KBM-7 (cell line): ENCODE measurements at regions not wholly inside any gene's neighbourhood (a gene's known extent, or its start where the extent isn't known, plus 50 kb on each side); places are given as distances from the start of the nearest gene placed in this dataset.

Source experiments
- DNase-seq: peaks from one replicate; pipeline ENCODE4 v3.0.0-alpha.2; 2015
- in situ Hi-C: fragments of 300-500 bp; cut with MboI; formaldehyde crosslinking; loops from 2 replicates; pipeline ENCODE4 v1.14.3; 2020; ENCODE audit warnings: low sequenced_read_pairs, low pct_unique_long_range_greater_than_20kb, mixed read lengths

GRCh38 chr14:104522926-104523545 is 56.5 kb upstream of the C14orf180 start:
- in situ Hi-C loops, result no loop called here
- no peak for DNase-seq

GRCh38 chr14:104523546-104523935 is 56.0 kb upstream of the C14orf180 start:
- DNase-seq, result no peak
- in situ Hi-C loops, result no loop called here

- in situ Hi-C loops, result no loop called here
- no peak for DNase-seq
Observed at GRCh38 chr14:104524726-104525125, 54.8 kb upstream of the C14orf180 start.

DNA sequence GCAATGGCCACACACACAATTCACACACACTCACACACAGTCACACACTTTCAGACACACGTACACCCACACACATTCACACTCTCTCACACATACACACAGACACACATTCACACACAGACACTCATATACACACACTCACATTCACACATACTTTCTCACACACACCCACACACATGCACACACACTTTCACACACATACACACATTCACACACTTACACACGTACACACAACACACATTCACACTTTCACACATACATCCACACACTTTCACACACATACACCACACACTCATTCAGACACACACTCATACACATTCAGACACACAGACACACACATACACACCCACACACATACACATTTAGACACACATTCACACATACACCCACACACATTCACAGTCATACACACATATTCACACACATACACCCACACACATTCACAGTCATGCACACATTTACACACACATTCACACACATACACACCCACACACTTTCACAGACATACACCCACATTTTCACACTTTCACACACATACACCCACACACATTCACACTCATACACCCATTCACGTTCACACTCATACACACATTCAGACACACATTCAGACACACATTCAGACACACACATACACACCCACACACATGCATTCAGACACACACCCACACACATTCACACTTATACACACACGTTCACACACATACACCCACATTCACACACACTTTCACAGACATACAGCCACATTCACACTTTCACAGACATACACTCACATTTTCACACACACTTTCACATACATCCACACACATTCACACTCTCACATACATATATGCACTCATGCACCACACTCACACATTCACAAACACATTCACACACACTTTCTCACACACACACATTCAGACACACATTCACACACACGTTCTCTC is 52.6 kb upstream of the C14orf180 start:
- DNase-seq, result no peak
- in situ Hi-C loops, result no loop called here

- in situ Hi-C loops, result no loop called here
- no peak for DNase-seq
Observed at GRCh38 chr14:104527857-104528459, 51.6 kb upstream of the C14orf180 start.

DNA sequence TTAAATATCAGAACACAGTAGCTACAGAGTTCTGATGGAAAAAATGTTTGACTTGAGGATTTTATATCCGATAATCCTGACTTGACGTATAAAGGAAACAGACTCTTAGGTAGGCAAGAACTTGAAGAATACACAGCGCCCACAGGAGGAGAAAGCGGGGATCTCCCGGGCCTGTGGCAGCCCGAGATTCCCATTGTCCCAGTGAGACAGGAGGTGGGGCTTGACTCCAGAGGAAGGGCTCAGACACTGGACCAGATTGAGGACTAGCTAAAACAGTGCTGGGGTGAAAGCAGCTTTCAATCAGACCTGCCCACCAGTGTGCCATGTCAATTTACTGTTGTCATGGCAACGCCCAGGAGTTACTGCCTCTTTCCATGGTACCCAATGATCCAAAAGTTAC is 51.1 kb upstream of the C14orf180 start:
- DNase-seq, result no peak
- in situ Hi-C loops, result no loop called here
